ENCODE measurements at regions not wholly inside any gene's neighbourhood (a gene's known extent, or its start where the extent isn't known, plus 50 kb on each side); places are given as distances from the start of the nearest gene placed in this dataset.
A peak's percentile ranks its signal among the peaks of the same experiment; 100 is the strongest.

DNA sequence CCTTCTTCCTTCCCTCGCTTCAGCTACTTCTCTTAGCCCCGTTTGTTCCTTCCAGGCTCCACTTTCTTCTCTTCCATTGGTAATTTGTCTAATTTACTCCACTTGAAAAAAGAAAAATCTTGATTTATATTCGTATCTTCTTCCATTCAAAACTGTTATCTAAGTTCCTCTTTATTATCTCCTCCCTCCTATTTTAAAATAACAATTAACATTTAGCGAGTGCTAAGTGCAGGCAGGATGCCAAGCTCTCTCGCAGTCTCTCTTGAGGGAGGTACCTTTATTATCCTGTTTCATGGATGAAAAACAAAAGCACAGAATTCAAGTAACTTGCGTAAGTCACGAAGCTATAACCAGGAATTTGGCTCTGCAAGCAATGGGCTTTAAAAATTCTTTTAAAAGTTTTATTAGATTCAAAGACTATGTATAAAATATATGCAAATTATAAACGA is 418.9 kb upstream of the NAALADL2 start:
- H3K9me3 Mint-ChIP-seq: no peaks in the 10 kb centered on the region
- no peak overlapping the region for H3K27ac Mint-ChIP-seq
- intact Hi-C loops (cut with micrococcal nuclease): no loop called here
- peaks cover 28% of the 10 kb centered on the region for H3K27me3 Mint-ChIP-seq (ENCODE audit: low read depth)
- peaks cover 11% of the 10 kb centered on the region for H3K4me1 Mint-ChIP-seq (ENCODE audit: low read depth)
- no peaks in the 10 kb centered on the region for H3K36me3 Mint-ChIP-seq (ENCODE audit: low read depth)
- no peak overlapping the region for H3K4me3 Mint-ChIP-seq (ENCODE audit: low read depth)
- no peak for DNase-seq (ENCODE audit: low spot score)

DNA sequence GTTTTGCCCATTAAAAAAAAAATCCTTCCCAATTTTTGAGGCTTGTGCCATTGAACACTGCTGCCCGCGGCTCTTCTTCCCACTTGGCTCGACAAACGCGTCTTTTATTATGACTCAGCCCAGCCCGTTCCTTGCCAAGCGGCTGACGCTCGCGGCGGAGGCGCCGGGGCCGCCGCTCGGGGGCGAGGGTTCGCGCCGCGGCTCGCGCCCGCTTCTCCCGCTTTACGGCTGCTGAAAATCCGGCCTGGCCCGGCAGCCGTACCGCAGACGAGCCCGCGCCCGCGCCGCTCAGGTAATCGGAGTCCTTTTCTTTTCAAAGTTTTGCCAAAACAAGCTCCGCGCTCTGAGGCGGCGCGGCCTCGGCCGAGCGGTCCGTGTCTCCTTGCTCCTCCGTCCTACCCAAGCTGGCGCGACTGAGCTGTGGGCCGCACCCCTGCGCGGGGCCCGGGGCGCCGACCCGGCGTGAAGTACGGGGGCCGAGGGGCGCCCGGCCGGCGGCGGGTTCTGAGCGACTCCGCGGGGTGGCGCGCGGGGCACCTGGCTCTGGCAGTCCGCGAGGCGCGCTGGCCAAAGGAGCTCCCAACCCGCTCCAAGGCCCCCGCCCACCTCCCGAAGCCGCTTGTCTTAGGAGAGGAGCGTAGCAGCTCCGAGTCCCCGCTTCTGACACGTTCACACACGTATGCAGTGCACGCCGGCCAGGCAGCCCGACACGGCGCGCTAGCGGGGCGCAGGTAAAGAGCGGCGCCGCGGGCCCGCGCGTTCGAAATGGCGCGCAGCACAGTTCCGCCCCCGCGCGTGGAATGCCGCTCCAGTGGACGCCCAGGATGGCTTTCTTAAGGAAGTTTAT is 418.2 kb upstream of the NAALADL2 start:
- peaks cover 11% of the 10 kb centered on the region for H3K4me1 Mint-ChIP-seq (ENCODE audit: low read depth)
- H3K27me3 Mint-ChIP-seq (ENCODE audit: low read depth): peaks cover 28% of the 10 kb centered on the region
- H3K36me3 Mint-ChIP-seq (ENCODE audit: low read depth): no peaks in the 10 kb centered on the region
- H3K9me3 Mint-ChIP-seq: no peaks in the 10 kb centered on the region
- intact Hi-C loops (cut with micrococcal nuclease): no loop called here
- DNase-seq (ENCODE audit: low spot score): peak; percentile 50
- peak overlapping the region; percentile 87 for H3K4me3 Mint-ChIP-seq (ENCODE audit: low read depth)
- no peak overlapping the region for H3K27ac Mint-ChIP-seq

DNA sequence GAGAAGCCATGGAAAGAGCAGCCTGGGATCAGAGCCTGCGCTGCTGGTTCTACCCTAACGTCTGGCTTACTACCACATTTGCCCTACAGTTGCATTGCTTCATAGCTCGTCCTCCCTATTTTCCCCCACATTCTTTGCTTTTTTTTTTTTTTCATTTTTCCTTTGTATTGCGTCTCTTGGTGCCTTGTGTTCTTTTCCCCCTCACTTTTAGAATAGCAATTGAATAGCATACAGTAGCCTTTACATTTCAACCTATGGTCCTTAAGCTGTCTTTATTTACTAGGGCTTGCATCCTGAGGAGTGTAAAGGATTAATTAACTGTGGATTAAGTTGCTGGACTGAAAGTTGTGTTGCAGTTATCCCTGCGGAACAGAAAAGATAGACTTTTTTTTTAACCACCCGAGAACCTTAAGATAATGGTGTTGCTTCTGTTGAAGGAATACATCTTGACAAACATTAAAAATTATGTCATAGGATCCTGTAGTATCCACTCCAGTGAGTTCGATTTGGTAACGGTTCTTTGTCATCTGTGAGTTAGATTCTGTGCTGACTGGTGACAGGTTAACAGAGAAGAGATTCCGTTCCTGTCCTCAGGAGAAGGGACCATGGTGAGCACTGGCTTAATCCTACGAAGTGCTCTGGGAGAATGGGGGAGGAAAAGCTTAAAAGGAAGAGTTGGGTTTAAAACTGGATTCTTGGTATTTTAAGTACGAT is 417.4 kb upstream of the NAALADL2 start:
- no peaks in the 10 kb centered on the region for H3K36me3 Mint-ChIP-seq (ENCODE audit: low read depth)
- H3K4me1 Mint-ChIP-seq (ENCODE audit: low read depth): peaks cover 11% of the 10 kb centered on the region
- peak overlapping the region; percentile 87 for H3K4me3 Mint-ChIP-seq (ENCODE audit: low read depth)
- DNase-seq (ENCODE audit: low spot score): no peak
- no peaks in the 10 kb centered on the region for H3K9me3 Mint-ChIP-seq
- H3K27ac Mint-ChIP-seq: no peak overlapping the region
- peaks cover 26% of the 10 kb centered on the region for H3K27me3 Mint-ChIP-seq (ENCODE audit: low read depth)
- intact Hi-C loops (cut with micrococcal nuclease): no loop called here

- Mint-ChIP-seq H3K4me3 (ENCODE audit: low read depth) (no peak overlapping the region), H3K27me3 (ENCODE audit: low read depth) (peaks cover 25% of the 10 kb centered on the region), H3K4me1 (ENCODE audit: low read depth) (peaks cover 11% of the 10 kb centered on the region), H3K9me3 (no peaks in the 10 kb centered on the region), H3K27ac (no peak overlapping the region), H3K36me3 (ENCODE audit: low read depth) (no peaks in the 10 kb centered on the region)
- intact Hi-C loops (cut with micrococcal nuclease): no loop called here
- no peak for DNase-seq (ENCODE audit: low spot score)
These were observed 416.8 kb upstream of the NAALADL2 start for GRCh38 chr3:174442302-174442682.

DNA sequence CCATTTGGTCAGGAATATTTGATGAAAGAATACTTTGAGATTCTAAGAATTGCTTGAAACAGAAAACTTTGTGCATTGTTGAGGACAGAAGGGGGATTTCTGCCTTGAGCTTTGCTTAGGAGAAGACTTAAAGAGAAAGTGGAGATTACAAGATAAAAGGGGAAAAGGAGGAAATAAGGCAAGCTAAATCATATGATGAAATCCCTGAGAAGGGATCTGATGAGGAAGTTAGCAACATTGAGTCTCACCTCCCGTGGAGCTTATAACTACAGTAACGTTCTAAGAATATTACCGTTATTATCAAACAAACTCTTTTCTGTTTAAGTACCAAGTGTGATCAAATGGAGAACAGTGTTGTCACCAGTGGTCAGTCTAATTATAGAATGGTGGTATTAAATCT is 414.7 kb upstream of the NAALADL2 start:
- H3K9me3 Mint-ChIP-seq: peaks cover 5% of the 10 kb centered on the region
- H3K36me3 Mint-ChIP-seq (ENCODE audit: low read depth): no peaks in the 10 kb centered on the region
- H3K27ac Mint-ChIP-seq: no peak overlapping the region
- no peak for DNase-seq (ENCODE audit: low spot score)
- H3K4me1 Mint-ChIP-seq (ENCODE audit: low read depth): peaks cover 11% of the 10 kb centered on the region
- intact Hi-C loops (cut with micrococcal nuclease): no loop called here
- peaks cover 17% of the 10 kb centered on the region for H3K27me3 Mint-ChIP-seq (ENCODE audit: low read depth)
- H3K4me3 Mint-ChIP-seq (ENCODE audit: low read depth): no peak overlapping the region

DNA sequence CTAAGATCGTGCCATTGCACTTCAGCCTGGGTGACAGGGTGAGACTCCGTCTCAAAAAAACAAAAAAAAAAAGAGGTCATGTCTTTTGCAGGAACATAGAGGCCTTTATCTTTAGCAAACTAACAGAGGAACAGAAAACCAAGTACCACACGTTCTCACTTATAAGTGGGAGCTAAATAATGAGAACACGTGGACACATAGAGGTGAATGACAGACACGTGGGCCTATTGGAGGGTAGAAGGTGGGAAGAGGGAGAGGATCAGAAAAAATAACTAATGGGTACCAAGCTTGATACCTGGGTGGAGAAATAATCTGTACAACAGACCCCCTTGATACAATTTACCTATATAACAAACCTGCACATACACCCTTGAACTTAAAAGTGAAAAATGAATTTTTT is 401.4 kb upstream of the NAALADL2 start:
- no peak overlapping the region for H3K4me3 Mint-ChIP-seq (ENCODE audit: low read depth)
- intact Hi-C loops (cut with micrococcal nuclease): no loop called here
- no peaks in the 10 kb centered on the region for H3K4me1 Mint-ChIP-seq (ENCODE audit: low read depth)
- H3K27me3 Mint-ChIP-seq (ENCODE audit: low read depth): no peaks in the 10 kb centered on the region
- no peak overlapping the region for H3K27ac Mint-ChIP-seq
- H3K36me3 Mint-ChIP-seq (ENCODE audit: low read depth): no peaks in the 10 kb centered on the region
- no peak for DNase-seq (ENCODE audit: low spot score)
- no peaks in the 10 kb centered on the region for H3K9me3 Mint-ChIP-seq

GRCh38 chr3:174460831-174461230 is 398.3 kb upstream of the NAALADL2 start:
- Mint-ChIP-seq H3K4me3 (ENCODE audit: low read depth) (no peak overlapping the region), H3K4me1 (ENCODE audit: low read depth) (no peaks in the 10 kb centered on the region), H3K9me3 (no peaks in the 10 kb centered on the region), H3K27me3 (ENCODE audit: low read depth) (no peaks in the 10 kb centered on the region), H3K27ac (no peak overlapping the region), H3K36me3 (ENCODE audit: low read depth) (no peaks in the 10 kb centered on the region)
- DNase-seq (ENCODE audit: low spot score): no peak
- intact Hi-C loops (cut with micrococcal nuclease): no loop called here

DNA sequence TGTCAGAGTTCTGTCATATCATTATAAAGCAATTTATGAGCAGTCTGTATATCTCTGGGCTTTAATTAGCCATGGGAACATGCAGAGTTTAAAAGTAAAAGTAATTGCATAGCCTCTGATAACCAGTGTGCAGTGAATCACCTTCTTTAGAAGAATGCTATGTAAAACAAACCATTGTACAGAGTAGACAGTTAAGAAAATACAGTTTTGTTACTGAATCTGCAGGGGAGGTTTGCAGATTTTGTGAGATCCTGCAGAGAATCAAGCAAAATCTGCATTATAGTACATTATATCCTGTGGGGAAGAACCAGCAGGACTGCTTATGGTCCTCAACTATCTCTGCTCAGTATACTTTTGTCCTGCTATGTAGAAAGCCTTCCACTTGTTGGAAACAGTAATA is 396.2 kb upstream of the NAALADL2 start:
- Mint-ChIP-seq H3K9me3 (no peaks in the 10 kb centered on the region), H3K4me1 (ENCODE audit: low read depth) (no peaks in the 10 kb centered on the region), H3K4me3 (ENCODE audit: low read depth) (no peak overlapping the region), H3K36me3 (ENCODE audit: low read depth) (no peaks in the 10 kb centered on the region), H3K27ac (no peak overlapping the region), H3K27me3 (ENCODE audit: low read depth) (no peaks in the 10 kb centered on the region)
- intact Hi-C loops (cut with micrococcal nuclease): no loop called here
- DNase-seq (ENCODE audit: low spot score): no peak

GRCh38 chr3:174465177-174465576 is 394.0 kb upstream of the NAALADL2 start:
- Mint-ChIP-seq H3K36me3 (ENCODE audit: low read depth) (no peaks in the 10 kb centered on the region), H3K27me3 (ENCODE audit: low read depth) (no peaks in the 10 kb centered on the region), H3K4me1 (ENCODE audit: low read depth) (no peaks in the 10 kb centered on the region), H3K27ac (no peak overlapping the region), H3K4me3 (ENCODE audit: low read depth) (no peak overlapping the region), H3K9me3 (no peaks in the 10 kb centered on the region)
- intact Hi-C loops (cut with micrococcal nuclease): no loop called here
- DNase-seq (ENCODE audit: low spot score): no peak

GRCh38 chr3:174466471-174467054 is 392.6 kb upstream of the NAALADL2 start:
- intact Hi-C loops (cut with micrococcal nuclease): no loop called here
- no peak for DNase-seq (ENCODE audit: low spot score)
- Mint-ChIP-seq H3K4me1 (ENCODE audit: low read depth) (no peaks in the 10 kb centered on the region), H3K36me3 (ENCODE audit: low read depth) (no peaks in the 10 kb centered on the region), H3K9me3 (no peaks in the 10 kb centered on the region), H3K4me3 (ENCODE audit: low read depth) (no peak overlapping the region), H3K27me3 (ENCODE audit: low read depth) (no peaks in the 10 kb centered on the region), H3K27ac (no peak overlapping the region)

GRCh38 chr3:174477491-174477890 is 381.6 kb upstream of the NAALADL2 start:
- Mint-ChIP-seq H3K36me3 (ENCODE audit: low read depth) (no peaks in the 10 kb centered on the region), H3K27me3 (ENCODE audit: low read depth) (no peaks in the 10 kb centered on the region), H3K4me3 (ENCODE audit: low read depth) (no peak overlapping the region), H3K27ac (no peak overlapping the region), H3K4me1 (ENCODE audit: low read depth) (no peaks in the 10 kb centered on the region), H3K9me3 (no peaks in the 10 kb centered on the region)
- intact Hi-C loops (cut with micrococcal nuclease): no loop called here
- no peak for DNase-seq (ENCODE audit: low spot score)

- Mint-ChIP-seq H3K9me3 (no peaks in the 10 kb centered on the region), H3K4me1 (ENCODE audit: low read depth) (no peaks in the 10 kb centered on the region), H3K27ac (no peak overlapping the region), H3K4me3 (ENCODE audit: low read depth) (no peak overlapping the region), H3K27me3 (ENCODE audit: low read depth) (no peaks in the 10 kb centered on the region), H3K36me3 (ENCODE audit: low read depth) (no peaks in the 10 kb centered on the region)
- no peak for DNase-seq (ENCODE audit: low spot score)
- intact Hi-C loops (cut with micrococcal nuclease): no loop called here
These were observed 378.4 kb upstream of the NAALADL2 start for GRCh38 chr3:174480767-174481166.

GRCh38 chr3:174482541-174482940 is 376.6 kb upstream of the NAALADL2 start:
- Mint-ChIP-seq H3K27ac (no peak overlapping the region), H3K4me1 (ENCODE audit: low read depth) (no peaks in the 10 kb centered on the region), H3K9me3 (no peaks in the 10 kb centered on the region), H3K27me3 (ENCODE audit: low read depth) (no peaks in the 10 kb centered on the region), H3K36me3 (ENCODE audit: low read depth) (no peaks in the 10 kb centered on the region), H3K4me3 (ENCODE audit: low read depth) (no peak overlapping the region)
- intact Hi-C loops (cut with micrococcal nuclease): no loop called here
- no peak for DNase-seq (ENCODE audit: low spot score)

All from activated T-helper 2 cell treated with anti-CD3 and anti-CD28 coated beads, Interferon-gamma antibody, Interleukin-2, Interleukin-4, amounts not matched to agents 10 μg/mL and 5 μg/mL and 100 μg/mL, durations not matched to agents 14 hours and 24 hours and 36 hours (primary cell).